HG02970 (cell line): ENCODE measurements at regions not wholly inside any gene's neighbourhood (a gene's known extent, or its start where the extent isn't known, plus 50 kb on each side); places are given as distances from the start of the nearest gene placed in this dataset.
"Not testable (repeated sequence)": the region's sequence is repeated elsewhere in the genome, so short reads cannot be mapped to it uniquely, and the experiment has no call there.

Experiments
- ATAC-seq: cut with Tn5 transposase; IDR thresholded peaks from one replicate; pipeline ENCODE4 v1.9.1; 2021; ENCODE audit warnings: mild to moderate bottlenecking, moderate library complexity, moderate number of reproducible peaks; ENCODE audit not compliant: unreplicated experiment, low FRiP score

- ATAC-seq: no peak
These were observed 89.8 kb upstream of the C1GALT1C1 start for GRCh38 chrX:120719622-120720021.

GRCh38 chrX:120718969-120719368 lies 89.1 kb upstream of the C1GALT1C1 start:
- no peak for ATAC-seq

GRCh38 chrX:120702337-120702736 lies 72.5 kb upstream of the C1GALT1C1 start:
- not testable (repeated sequence) for ATAC-seq

- no peak for ATAC-seq
These were observed 67.2 kb upstream of the C1GALT1C1 start for GRCh38 chrX:120697053-120697452.

- ATAC-seq: no peak
These were observed 62.5 kb upstream of the C1GALT1C1 start for GRCh38 chrX:120692319-120692718.

GRCh38 chrX:120690941-120691340 lies 61.1 kb upstream of the C1GALT1C1 start:
- no peak for ATAC-seq

- ATAC-seq: no peak
These were observed 60.5 kb upstream of the C1GALT1C1 start for GRCh38 chrX:120690344-120690743.

GRCh38 chrX:120680090-120680489 lies 50.2 kb upstream of the C1GALT1C1 start:
- ATAC-seq: no peak
